Uterus (tissue), 2 donors: ENCODE measurements at regions not wholly inside any gene's neighbourhood (a gene's known extent, or its start where the extent isn't known, plus 50 kb on each side); places are given as distances from the start of the nearest gene placed in this dataset.

Source experiments
- CTCF ChIP-seq, 4 experiments: fragments of 200-600 bp in 2 of 4; fragments of 450-650 bp in 2 of 4; sonication (generic) in 2 of 4; IDR thresholded peaks; one replicate each; pipeline ENCODE4 v1.5.1; 2016 to 2019; ENCODE audit warnings: antibody characterized with exemption in 4 of 4, mild to moderate bottlenecking in 2 of 4, moderate library complexity in 1 of 4
- POLR2A ChIP-seq, 2 donors: fragments of 450-650 bp; IDR thresholded peaks; one replicate each; pipeline ENCODE4 v1.6.1; 2016; ENCODE audit warnings: antibody characterized with exemption in 2 of 2, mild to moderate bottlenecking in 1 of 2, moderate library complexity in 1 of 2

- TF ChIP-seq CTCF (IDR thresholded peaks at IDR 0.05) (no peak), POLR2A (IDR thresholded peaks at IDR 0.05) (no peak)
Observed at GRCh38 chr18:78867131-78867530, 112.5 kb upstream of the SALL3 start.
